HFF-Myc (cell line): ENCODE measurements at regions not wholly inside any gene's neighbourhood (a gene's known extent, or its start where the extent isn't known, plus 50 kb on each side); places are given as distances from the start of the nearest gene placed in this dataset.

Experiments used
- DNase-seq: peaks from one replicate; pipeline ENCODE4 v3.0.0-alpha.2; 2011; ENCODE audit warnings: low read depth; ENCODE audit errors: extremely low read depth
- H3K4me3 ChIP-seq: replicated peaks from 2 replicates; pipeline ENCODE4 v1.5.1; 2011; ENCODE audit warnings: low read depth, mild to moderate bottlenecking, control low read depth, low read length
- CTCF ChIP-seq: IDR thresholded peaks from 2 replicates; pipeline ENCODE4 v1.5.1; 2012; ENCODE audit warnings: mild to moderate bottlenecking, low read depth, low read length, control low read depth; ENCODE audit errors: missing control alignments

GRCh38 chr3:182469086-182469485 is 324.2 kb upstream of the ATP11B start:
- H3K4me3 ChIP-seq = no peak overlapping the region
- TF ChIP-seq CTCF = no peak
- DNase-seq = no peak

- no peak for DNase-seq
- H3K4me3 ChIP-seq = no peak overlapping the region
- TF ChIP-seq CTCF = no peak
Measured at GRCh38 chr3:182470187-182470586, 323.1 kb upstream of the ATP11B start.

GRCh38 chr3:182473191-182473710 is 320.1 kb upstream of the ATP11B start:
- no peak for DNase-seq
- no peak overlapping the region for H3K4me3 ChIP-seq
- TF ChIP-seq CTCF = no peak

- no peak for DNase-seq
- no peak overlapping the region for H3K4me3 ChIP-seq
- no peak for TF ChIP-seq CTCF
Measured at GRCh38 chr3:182478369-182478768, 314.9 kb upstream of the ATP11B start.

- DNase-seq = no peak
- no peak overlapping the region for H3K4me3 ChIP-seq
- TF ChIP-seq CTCF = no peak
Measured at GRCh38 chr3:182479419-182480336, 313.6 kb upstream of the ATP11B start.

- no peak overlapping the region for H3K4me3 ChIP-seq
- DNase-seq = no peak
- no peak for TF ChIP-seq CTCF
Measured at GRCh38 chr3:182482705-182483104, 310.6 kb upstream of the ATP11B start.
